Right lobe of liver (tissue), 4 donors: ENCODE measurements at regions not wholly inside any gene's neighbourhood (a gene's known extent, or its start where the extent isn't known, plus 50 kb on each side); places are given as distances from the start of the nearest gene placed in this dataset.

Experiments used
- POLR2A ChIP-seq: fragments of 450-650 bp; IDR thresholded peaks from one replicate; pipeline ENCODE4 v1.6.1; 2017; ENCODE audit warnings: antibody characterized with exemption, mild to moderate bottlenecking
- TF ChIP-seq, protein P1 (sequence below), 4 donors: fragments of 200-600 bp in 3 of 4; fragments of 450-650 bp in 1 of 4; IDR thresholded peaks; one replicate each; pipeline versions ENCODE4 v1.5.1 to v1.8.0; 2016 to 2022; ENCODE audit warnings: antibody characterized with exemption in 4 of 4, mild to moderate bottlenecking in 2 of 4
- donor health status: DM: no; HTN: no; CAD: no.
- donor health status: DM: no; HTN: no; CAD: no.
- donor health status: DM: no; HTN: yes; CAD: no.

DNA sequence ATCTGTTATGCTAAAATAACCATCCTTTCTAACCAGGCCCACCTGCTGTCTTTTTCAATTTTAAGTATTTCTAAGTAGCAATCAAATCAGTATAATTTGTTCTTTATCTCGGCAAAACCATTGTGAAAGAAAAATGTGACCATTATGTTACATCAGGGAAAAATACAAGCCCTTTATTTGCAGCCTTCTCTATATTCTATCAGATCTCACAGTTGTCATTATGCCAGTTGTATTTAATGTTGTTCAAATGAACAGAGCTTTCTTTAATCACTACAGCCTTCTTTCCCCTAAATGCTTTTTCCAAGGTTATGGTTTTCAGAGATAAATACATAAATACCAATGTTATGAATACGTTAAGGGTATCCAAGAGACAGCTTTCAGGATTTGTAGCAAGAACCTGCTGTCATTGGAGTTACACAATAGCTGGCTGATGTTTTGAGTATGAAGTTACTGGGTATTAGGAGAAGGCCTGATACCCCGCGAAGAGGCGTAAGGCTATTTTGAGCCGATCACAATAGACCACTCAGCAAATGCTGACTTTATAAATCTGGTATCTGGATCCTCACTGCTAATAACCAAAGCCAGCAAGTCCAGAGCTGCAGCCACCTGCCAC is 406.3 kb downstream of the CADM1 start:
- TF ChIP-seq, protein P1, sequence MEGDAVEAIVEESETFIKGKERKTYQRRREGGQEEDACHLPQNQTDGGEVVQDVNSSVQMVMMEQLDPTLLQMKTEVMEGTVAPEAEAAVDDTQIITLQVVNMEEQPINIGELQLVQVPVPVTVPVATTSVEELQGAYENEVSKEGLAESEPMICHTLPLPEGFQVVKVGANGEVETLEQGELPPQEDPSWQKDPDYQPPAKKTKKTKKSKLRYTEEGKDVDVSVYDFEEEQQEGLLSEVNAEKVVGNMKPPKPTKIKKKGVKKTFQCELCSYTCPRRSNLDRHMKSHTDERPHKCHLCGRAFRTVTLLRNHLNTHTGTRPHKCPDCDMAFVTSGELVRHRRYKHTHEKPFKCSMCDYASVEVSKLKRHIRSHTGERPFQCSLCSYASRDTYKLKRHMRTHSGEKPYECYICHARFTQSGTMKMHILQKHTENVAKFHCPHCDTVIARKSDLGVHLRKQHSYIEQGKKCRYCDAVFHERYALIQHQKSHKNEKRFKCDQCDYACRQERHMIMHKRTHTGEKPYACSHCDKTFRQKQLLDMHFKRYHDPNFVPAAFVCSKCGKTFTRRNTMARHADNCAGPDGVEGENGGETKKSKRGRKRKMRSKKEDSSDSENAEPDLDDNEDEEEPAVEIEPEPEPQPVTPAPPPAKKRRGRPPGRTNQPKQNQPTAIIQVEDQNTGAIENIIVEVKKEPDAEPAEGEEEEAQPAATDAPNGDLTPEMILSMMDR (IDR thresholded peaks at IDR 0.05) = no peak
- no peak for TF ChIP-seq POLR2A
